ENCODE measurements at regions not wholly inside any gene's neighbourhood (a gene's known extent, or its start where the extent isn't known, plus 50 kb on each side); places are given as distances from the start of the nearest gene placed in this dataset.

- H3K4me1 ChIP-seq (ENCODE audit: control insufficient read depth, insufficient read depth, low read length, poor library complexity, severe bottlenecking) = no peaks in the 10 kb centered on the region
- no peaks in the 10 kb centered on the region for H3K36me3 ChIP-seq (ENCODE audit: control insufficient read depth, insufficient read depth, low read length)
- no peak overlapping the region for H3K27ac Mint-ChIP-seq
- no peaks in the 10 kb centered on the region for H3K27me3 ChIP-seq (ENCODE audit: control insufficient read depth, insufficient read depth, low read length)
- DNase-seq (no peak), ATAC-seq (ENCODE audit: low read depth in 2 of 2) (no peak)
- H3K9me3 Mint-ChIP-seq = peaks cover 0 to 2% (median 0%) of the 10 kb centered on the region in 7 donors
- H3K4me3 ChIP-seq (ENCODE audit: low read depth, low read length) = no peak overlapping the region
- no peaks in the 10 kb centered on the region for H3K36me3 Mint-ChIP-seq
- peaks cover 4% of the 10 kb centered on the region for H3K27me3 Mint-ChIP-seq
- no peak overlapping the region for H3K4me3 Mint-ChIP-seq
- H3K4me1 Mint-ChIP-seq = no peaks in the 10 kb centered on the region
- H3K27ac ChIP-seq (ENCODE audit: insufficient read depth, low read length, poor library complexity, severe bottlenecking) = no peak overlapping the region
- H3K9me3 ChIP-seq (ENCODE audit: control insufficient read depth in 2 of 2, low read length in 2 of 2) = no peaks in the 10 kb centered on the region
Measured at GRCh38 chr9:134585746-134586706, 55.6 kb upstream of the COL5A1 start.

GRCh38 chr9:134589748-134590147, 51.9 kb upstream of the COL5A1 start:
- Mint-ChIP-seq H3K27ac (no peak overlapping the region), H3K9me3 (no peaks in the 10 kb centered on the region), H3K27me3 (no peaks in the 10 kb centered on the region), H3K36me3 (no peaks in the 10 kb centered on the region), H3K4me3 (no peak overlapping the region), H3K4me1 (no peaks in the 10 kb centered on the region)
- H3K27me3 ChIP-seq (ENCODE audit: control insufficient read depth, insufficient read depth, low read length) = no peaks in the 10 kb centered on the region
- no peaks in the 10 kb centered on the region for H3K36me3 ChIP-seq (ENCODE audit: control insufficient read depth, insufficient read depth, low read length)
- H3K27ac ChIP-seq (ENCODE audit: insufficient read depth, low read length, poor library complexity, severe bottlenecking) = no peak overlapping the region
- DNase-seq (no peak), ATAC-seq (ENCODE audit: low read depth in 2 of 2) (no peak)
- no peak overlapping the region for H3K4me3 ChIP-seq (ENCODE audit: low read depth, low read length)
- no peaks in the 10 kb centered on the region for H3K9me3 ChIP-seq (ENCODE audit: control insufficient read depth in 2 of 2, low read length in 2 of 2)
- H3K4me1 ChIP-seq (ENCODE audit: control insufficient read depth, insufficient read depth, low read length, poor library complexity, severe bottlenecking) = no peaks in the 10 kb centered on the region

DNA sequence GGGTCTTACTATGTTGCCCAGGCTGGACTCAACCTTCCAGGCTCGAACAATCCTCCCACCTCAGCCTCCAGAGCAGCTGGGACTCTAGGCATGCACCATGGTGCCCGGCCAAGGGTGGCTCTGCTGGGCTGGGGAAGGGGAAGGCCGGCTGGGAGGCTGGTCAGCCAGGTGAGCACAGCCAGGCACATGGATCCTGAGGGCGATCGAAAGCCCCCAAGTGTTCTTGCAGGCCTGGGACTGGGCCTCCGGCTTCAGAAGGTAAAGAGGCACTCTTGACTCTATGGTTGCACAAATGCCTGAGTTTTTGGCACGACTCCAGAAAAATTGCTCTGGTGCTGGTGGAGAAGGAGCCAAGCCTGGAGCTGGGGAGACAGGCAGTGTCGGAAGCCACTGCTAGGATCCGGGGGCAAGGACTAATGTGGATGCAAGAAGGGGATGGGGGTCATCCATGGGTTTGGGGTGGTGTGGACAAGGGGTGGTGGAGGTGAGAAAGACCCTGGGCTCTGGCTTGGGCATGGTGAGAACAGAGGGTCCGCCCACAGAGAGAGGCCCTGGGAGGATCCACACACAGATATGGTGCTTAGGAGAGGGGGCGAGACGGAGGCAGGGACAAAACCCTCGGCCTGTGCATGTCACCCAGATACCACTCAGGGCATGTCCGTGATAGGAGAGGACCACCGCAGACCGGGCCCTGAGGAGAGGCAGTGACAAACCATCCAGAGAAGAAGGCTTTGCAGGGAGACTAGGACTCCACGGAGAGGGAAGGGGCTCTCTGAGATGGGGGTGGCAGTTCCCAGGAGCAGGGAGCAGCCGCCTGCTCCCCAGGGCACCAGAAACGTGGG, 51.1 kb upstream of the COL5A1 start:
- no peaks in the 10 kb centered on the region for H3K9me3 ChIP-seq (ENCODE audit: control insufficient read depth in 2 of 2, low read length in 2 of 2)
- no peaks in the 10 kb centered on the region for H3K9me3 Mint-ChIP-seq
- no peak for DNase-seq
- no peaks in the 10 kb centered on the region for H3K36me3 Mint-ChIP-seq
- H3K4me3 ChIP-seq (ENCODE audit: low read depth, low read length) = no peak overlapping the region
- peaks cover 0 to 2% (median 0%) of the 10 kb centered on the region in 4 donors for H3K4me1 Mint-ChIP-seq
- H3K27ac Mint-ChIP-seq = no peak overlapping the region
- no peak for ATAC-seq (ENCODE audit: low read depth in 2 of 2)
- no peaks in the 10 kb centered on the region for H3K36me3 ChIP-seq (ENCODE audit: control insufficient read depth, insufficient read depth, low read length)
- H3K27ac ChIP-seq (ENCODE audit: insufficient read depth, low read length, poor library complexity, severe bottlenecking) = no peak overlapping the region
- H3K27me3 ChIP-seq (ENCODE audit: control insufficient read depth, insufficient read depth, low read length) = no peaks in the 10 kb centered on the region
- no peaks in the 10 kb centered on the region for H3K27me3 Mint-ChIP-seq
- H3K4me1 ChIP-seq (ENCODE audit: control insufficient read depth, insufficient read depth, low read length, poor library complexity, severe bottlenecking) = no peaks in the 10 kb centered on the region
- no peak overlapping the region for H3K4me3 Mint-ChIP-seq

DNA sequence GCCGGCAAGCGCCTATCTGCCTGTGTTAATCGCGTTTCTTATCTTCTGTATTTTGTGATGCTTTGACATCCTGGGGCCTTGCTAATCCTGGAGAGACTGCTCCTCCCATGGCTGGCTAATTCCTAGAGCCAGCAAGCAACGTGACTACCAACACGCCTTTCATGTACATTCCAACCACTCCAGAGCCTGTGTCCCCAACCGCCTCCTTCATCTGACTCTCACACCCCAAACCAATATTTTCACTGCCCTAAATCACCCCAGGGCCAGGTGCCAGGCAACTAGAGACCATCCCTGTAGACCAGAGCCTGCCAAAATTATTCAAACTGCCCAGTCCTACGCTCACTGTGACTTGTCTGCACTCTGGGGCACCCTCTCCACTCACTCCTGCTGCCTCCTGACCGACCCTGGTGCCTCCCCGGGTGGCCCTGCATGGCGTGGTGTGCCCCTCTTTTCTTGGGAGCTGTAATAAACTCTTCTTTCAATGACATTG, 50.5 kb upstream of the COL5A1 start:
- H3K27me3 Mint-ChIP-seq = no peaks in the 10 kb centered on the region
- H3K4me1 ChIP-seq (ENCODE audit: control insufficient read depth, insufficient read depth, low read length, poor library complexity, severe bottlenecking) = no peaks in the 10 kb centered on the region
- no peaks in the 10 kb centered on the region for H3K9me3 ChIP-seq (ENCODE audit: control insufficient read depth in 2 of 2, low read length in 2 of 2)
- ATAC-seq (ENCODE audit: low read depth in 2 of 2) = no peak
- no peaks in the 10 kb centered on the region for H3K36me3 Mint-ChIP-seq
- no peak overlapping the region for H3K27ac ChIP-seq (ENCODE audit: insufficient read depth, low read length, poor library complexity, severe bottlenecking)
- no peak overlapping the region for H3K27ac Mint-ChIP-seq
- H3K4me1 Mint-ChIP-seq = peaks cover 0 to 4% (median 0%) of the 10 kb centered on the region in 4 donors
- H3K36me3 ChIP-seq (ENCODE audit: control insufficient read depth, insufficient read depth, low read length) = no peaks in the 10 kb centered on the region
- H3K9me3 Mint-ChIP-seq = no peaks in the 10 kb centered on the region
- H3K4me3 Mint-ChIP-seq = no peak overlapping the region
- H3K27me3 ChIP-seq (ENCODE audit: control insufficient read depth, insufficient read depth, low read length) = no peaks in the 10 kb centered on the region
- DNase-seq = no peak
- no peak overlapping the region for H3K4me3 ChIP-seq (ENCODE audit: low read depth, low read length)

GRCh38 chr9:134591573-134591981, 50.0 kb upstream of the COL5A1 start:
- Histone ChIP-seq H3K4me3 (ENCODE audit: low read depth, low read length) (no peak overlapping the region), H3K4me1 (ENCODE audit: control insufficient read depth, insufficient read depth, low read length, poor library complexity, severe bottlenecking) (no peaks in the 10 kb centered on the region), H3K27ac (ENCODE audit: insufficient read depth, low read length, poor library complexity, severe bottlenecking) (no peak overlapping the region), H3K9me3 (ENCODE audit: control insufficient read depth in 2 of 2, low read length in 2 of 2) (no peaks in the 10 kb centered on the region), H3K36me3 (ENCODE audit: control insufficient read depth, insufficient read depth, low read length) (no peaks in the 10 kb centered on the region), H3K27me3 (ENCODE audit: control insufficient read depth, insufficient read depth, low read length) (no peaks in the 10 kb centered on the region)
- Mint-ChIP-seq H3K9me3 (no peaks in the 10 kb centered on the region), H3K27me3 (no peaks in the 10 kb centered on the region), H3K27ac (no peak overlapping the region), H3K4me3 (no peak overlapping the region), H3K36me3 (no peaks in the 10 kb centered on the region), H3K4me1 (peaks cover 0 to 4% (median 0%) of the 10 kb centered on the region in 4 donors)
- ATAC-seq (ENCODE audit: low read depth in 2 of 2) (no peak), DNase-seq (no peak)

All from CD4-positive, CD25-positive, alpha-beta regulatory T cell (primary cell).